GM12878 (cell line): ENCODE measurements at regions not wholly inside any gene's neighbourhood (a gene's known extent, or its start where the extent isn't known, plus 50 kb on each side); places are given as distances from the start of the nearest gene placed in this dataset.

Experiments
- ATAC-seq: fragments of 200-7000 bp; cut with Tn5 transposase; 3 replicates; pipeline ENCODE4 v1.9.1; 2020; ENCODE audit warnings: mild to moderate bottlenecking, moderate library complexity
- BruUV-seq: library from RNA; stranded (reverse); fragments of 400-500 nt; replicated peaks from 2 replicates; lab custom pipeline; 2021; lab: Mats Ljungman, UMichigan
- CTCF ChIA-PET: fragments of 300-600 bp; sonication (Branson Sonifier 250); formaldehyde crosslinking; extraction: SDS; loops from one replicate; lab custom pipeline; 2021; ENCODE audit warnings: inconsistent platforms; lab: Yijun Ruan, JAX
- POLR2A ChIA-PET: fragments of 350-600 bp; formaldehyde crosslinking; extraction: SDS; loops from one replicate; lab custom pipeline; 2021; ENCODE audit warnings: inconsistent platforms; lab: Charles Lee
- RAD21 ChIA-PET: fragments of 300-600 bp; sonication (Branson Sonifier 250); formaldehyde crosslinking; loops from one replicate; lab custom pipeline; 2023; ENCODE audit warnings: antibody characterized with exemption; ENCODE audit not compliant: unreplicated experiment; lab: Charles Lee
- SMC1A ChIA-PET: fragments of 300-600 bp; sonication (Branson Sonifier 250); formaldehyde crosslinking; loops from one replicate; lab custom pipeline; 2023; ENCODE audit not compliant: unreplicated experiment, uncharacterized antibody; lab: Charles Lee
- DNase-seq: peaks from one replicate; pipeline ENCODE4 v3.0.0-alpha.2; 2011; ENCODE audit warnings: low read depth, low spot score
- FAIRE-seq: peaks from 3 replicates; lab custom pipeline; 2011; peaks lifted over from hg19 to GRCh38; lab: Jason Lieb, UNC
- H2AFZ ChIP-seq: 2 replicates; pipeline ENCODE4 v1.6.0; 2011; ENCODE audit warnings: low read depth, low read length, control low read depth; ENCODE audit not compliant: control insufficient read depth
- H3K27ac ChIP-seq: 2 replicates; pipeline ENCODE4 v1.5.1; 2011; ENCODE audit warnings: control low read depth; ENCODE audit not compliant: control insufficient read depth, insufficient read depth
- H3K27me3 ChIP-seq, 2 experiments: replicated peaks in 1 of 2; 2 replicates each; pipeline versions ENCODE4 v1.6.0 to v1.6.1; 2011; ENCODE audit warnings: low read length in 1 of 2; ENCODE audit not compliant: control insufficient read depth in 2 of 2, insufficient read depth in 2 of 2
- H3K36me3 ChIP-seq, 2 experiments: 2 replicates each; pipeline ENCODE4 v1.5.1; 2011; ENCODE audit warnings: low read length in 1 of 2; ENCODE audit not compliant: control insufficient read depth in 2 of 2, insufficient read depth in 2 of 2
- H3K4me1 ChIP-seq: 2 replicates; pipeline ENCODE4 v1.6.1; 2011; ENCODE audit warnings: mild to moderate bottlenecking, low read length, moderate library complexity, mixed read lengths; ENCODE audit not compliant: control insufficient read depth, insufficient read depth
- H3K4me2 ChIP-seq: 2 replicates; pipeline ENCODE4 v1.6.0; 2011; ENCODE audit warnings: control low read depth; ENCODE audit not compliant: control insufficient read depth, insufficient read depth
- H3K4me3 ChIP-seq: fragments of 200-600 bp; sonication (generic); 2 replicates; pipeline ENCODE4 v1.5.1; 2016
- H3K79me2 ChIP-seq: 2 replicates; pipeline ENCODE4 v1.6.0; 2011; ENCODE audit warnings: low read length; ENCODE audit not compliant: control insufficient read depth, insufficient read depth
- H3K9ac ChIP-seq: 2 replicates; pipeline ENCODE4 v1.8.0; 2011; ENCODE audit warnings: low read length, control low read depth, mixed read lengths; ENCODE audit not compliant: control insufficient read depth, insufficient read depth
- H3K9me3 ChIP-seq: replicated peaks from 3 replicates; pipeline ENCODE4 v1.5.1; 2011; ENCODE audit warnings: mild to moderate bottlenecking, low read length; ENCODE audit not compliant: control insufficient read depth, insufficient read depth
- H4K20me1 ChIP-seq: 2 replicates; pipeline ENCODE4 v1.6.0; 2011; ENCODE audit not compliant: control insufficient read depth, insufficient read depth
- BACH1 ChIP-seq: fragments of 450-650 bp; IDR thresholded peaks from 2 replicates; pipeline ENCODE4 v1.6.1; 2017; ENCODE audit warnings: mild to moderate bottlenecking, borderline replicate concordance
- E2F4 ChIP-seq: IDR thresholded peaks from 2 replicates; pipeline ENCODE4 v1.6.1; 2012; ENCODE audit warnings: low read depth, low read length, improper control_type of control experiment
- EED ChIP-seq: sonication (generic); IDR thresholded peaks from 2 replicates; pipeline ENCODE4 v1.6.1; 2016; ENCODE audit warnings: antibody characterized with exemption, low read depth
- IKZF2 ChIP-seq, 2 experiments: fragments of 450-650 bp; IDR thresholded peaks; 2 replicates each; pipeline ENCODE4 v1.6.1; 2017; ENCODE audit warnings: mild to moderate bottlenecking in 2 of 2, moderate library complexity in 2 of 2
- MLLT1 ChIP-seq: fragments of 450-650 bp; IDR thresholded peaks from 2 replicates; pipeline ENCODE4 v1.6.1; 2016; ENCODE audit warnings: mild to moderate bottlenecking
- PML ChIP-seq: IDR thresholded peaks from 2 replicates; pipeline ENCODE4 v1.6.1; 2012; ENCODE audit warnings: low read length, inconsistent platforms
- POU2F2 ChIP-seq: IDR thresholded peaks from 3 replicates; pipeline ENCODE4 v1.6.1; 2011; ENCODE audit warnings: low read depth, mild to moderate bottlenecking, low read length, borderline replicate concordance
- REST ChIP-seq: IDR thresholded peaks from 2 replicates; pipeline ENCODE4 v1.6.1; 2012; ENCODE audit warnings: mild to moderate bottlenecking, low read depth, low read length
- SMAD5 ChIP-seq: IDR thresholded peaks from 2 replicates; pipeline ENCODE4 v1.6.1; 2016; ENCODE audit warnings: antibody characterized with exemption, low read depth
- SP1 ChIP-seq: IDR thresholded peaks from one replicate; pipeline ENCODE4 v1.6.1; 2011; ENCODE audit warnings: low read depth, low read length
- TAF1 ChIP-seq: IDR thresholded peaks from 2 replicates; pipeline ENCODE4 v1.6.1; 2011; ENCODE audit warnings: mild to moderate bottlenecking, low read depth, low read length, borderline replicate concordance
- TCF7 ChIP-seq: IDR thresholded peaks from 2 replicates; pipeline ENCODE4 v1.6.1; 2014; ENCODE audit warnings: antibody characterized with exemption, borderline replicate concordance
- WGBS: methylation state at CpG from one replicate; pipeline ENCODE4 v1.1.6; 2016; ENCODE audit warnings: low lambda C conversion rate; ENCODE audit not compliant: insufficient replicate concordance, insufficient coverage; ENCODE audit errors: missing lambda C conversion rate; 5-methylcytosine and 5-hydroxymethylcytosine counted together
- in situ Hi-C: fragments of 300-500 bp; cut with MboI; formaldehyde crosslinking; loops from 9 replicates; pipeline ENCODE4 v1.14.3; 2018; ENCODE audit warnings: mixed read lengths
- intact Hi-C: fragments of 100-400 bp; cut with micrococcal nuclease; formaldehyde crosslinking; loops from one replicate; pipeline ENCODE4 v1.14.2; 2022; ENCODE audit not compliant: unreplicated experiment
- TF ChIP-seq, protein P1 (sequence below): fragments of 450-650 bp; IDR thresholded peaks from 2 replicates; pipeline ENCODE4 v1.6.1; 2017; ENCODE audit warnings: borderline replicate concordance

DNA sequence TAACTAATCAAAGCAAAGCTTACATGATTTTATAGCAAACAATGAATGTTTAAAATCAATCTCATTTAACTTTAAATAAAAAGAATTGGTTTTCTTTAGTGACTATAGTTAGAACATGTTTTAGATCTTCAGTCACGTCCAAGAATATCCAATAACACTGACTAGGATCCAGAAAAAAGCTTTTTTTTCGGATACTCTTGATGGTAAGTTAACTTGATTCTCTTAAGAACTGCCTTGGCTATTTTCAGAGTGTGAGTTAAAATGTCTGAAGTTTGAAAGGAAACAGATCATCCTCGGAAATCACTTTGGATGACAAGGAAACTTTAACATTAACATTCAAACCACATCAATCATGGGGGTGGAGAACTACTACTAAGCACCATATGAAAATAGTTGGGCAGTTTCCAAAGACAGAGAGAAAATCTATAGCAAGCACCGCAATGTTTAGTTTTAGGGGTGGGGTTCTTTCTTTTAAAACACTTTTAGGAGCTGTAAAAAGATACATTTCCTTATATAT is 83.7 kb upstream of the SLC27A6 start:
- ChIA-PET SMC1A (no interaction called here), POLR2A (no interaction called here), CTCF (no interaction called here), RAD21 (no interaction called here)
- H4K20me1 ChIP-seq: no peaks in the 10 kb centered on the region
- BruUV-seq: no TSS peak
- H2AFZ ChIP-seq: no peak overlapping the region
- FAIRE-seq (no peak), ATAC-seq (no peak), DNase-seq (no peak)
- in situ Hi-C loops: no loop called here
- no peak overlapping the region for H3K9ac ChIP-seq
- TF ChIP-seq BACH1 (no peak), IKZF2 (IDR thresholded peaks at IDR 0.05) (no peak), REST (no peak), MLLT1 (no peak), POU2F2 (no peak), TCF7 (no peak), SP1 (no peak), PML (no peak), SMAD5 (no peak), EED (no peak), TAF1 (no peak), E2F4 (no peak)
- TF ChIP-seq, protein P1, sequence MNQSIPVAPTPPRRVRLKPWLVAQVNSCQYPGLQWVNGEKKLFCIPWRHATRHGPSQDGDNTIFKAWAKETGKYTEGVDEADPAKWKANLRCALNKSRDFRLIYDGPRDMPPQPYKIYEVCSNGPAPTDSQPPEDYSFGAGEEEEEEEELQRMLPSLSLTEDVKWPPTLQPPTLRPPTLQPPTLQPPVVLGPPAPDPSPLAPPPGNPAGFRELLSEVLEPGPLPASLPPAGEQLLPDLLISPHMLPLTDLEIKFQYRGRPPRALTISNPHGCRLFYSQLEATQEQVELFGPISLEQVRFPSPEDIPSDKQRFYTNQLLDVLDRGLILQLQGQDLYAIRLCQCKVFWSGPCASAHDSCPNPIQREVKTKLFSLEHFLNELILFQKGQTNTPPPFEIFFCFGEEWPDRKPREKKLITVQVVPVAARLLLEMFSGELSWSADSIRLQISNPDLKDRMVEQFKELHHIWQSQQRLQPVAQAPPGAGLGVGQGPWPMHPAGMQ: no peak
- no peaks in the 10 kb centered on the region for H3K4me1 ChIP-seq
- H3K4me3 ChIP-seq: no peak overlapping the region
- H3K4me2 ChIP-seq: no peak overlapping the region
- H3K9me3 ChIP-seq: no peaks in the 10 kb centered on the region
- no peak overlapping the region for H3K27ac ChIP-seq
- H3K79me2 ChIP-seq: no peaks in the 10 kb centered on the region
- intact Hi-C loops: no loop called here
- H3K27me3 ChIP-seq: no peaks in the 10 kb centered on the region
- H3K36me3 ChIP-seq: no peaks in the 10 kb centered on the region
- 11% methylated on average over 4 of the region's 4 CpGs for WGBS
